SU-DHL-6 (cell line): ENCODE measurements at regions not wholly inside any gene's neighbourhood (a gene's known extent, or its start where the extent isn't known, plus 50 kb on each side); places are given as distances from the start of the nearest gene placed in this dataset.

Experiments used
- H2AFZ ChIP-seq: fragments of 200-600 bp; sonication (generic); 2 replicates; pipeline ENCODE4 v1.6.1; 2014; ENCODE audit warnings: low read depth, mild to moderate bottlenecking, moderate library complexity, mixed read lengths, antibody characterized with exemption, low read length; ENCODE audit not compliant: severe bottlenecking
- H3F3A ChIP-seq: fragments of 200-600 bp; shearing (Covaris generic); 2 replicates; pipeline ENCODE4 v1.6.0; 2016; ENCODE audit warnings: antibody characterized with exemption, mild to moderate bottlenecking; ENCODE audit not compliant: insufficient read depth
- H3K27ac ChIP-seq: fragments of 200-600 bp; sonication (generic); 2 replicates; pipeline ENCODE4 v1.5.1; 2016; ENCODE audit warnings: low read depth, mild to moderate bottlenecking, low read length, moderate library complexity, mixed read lengths
- H3K27me3 ChIP-seq: fragments of 200-600 bp; sonication (generic), shearing (Covaris generic); 2 replicates; pipeline ENCODE4 v1.6.0; 2014; ENCODE audit warnings: mild to moderate bottlenecking, low read length
- H3K36me3 ChIP-seq: fragments of 200-600 bp; sonication (generic); 2 replicates; pipeline ENCODE4 v1.6.1; 2014; ENCODE audit warnings: mild to moderate bottlenecking, low read length, mixed read lengths
- H3K4me2 ChIP-seq: fragments of 300-600, 200-600 bp; shearing (Covaris generic), sonication (generic); 2 replicates; pipeline ENCODE4 v1.6.0; 2014; ENCODE audit warnings: low read length, low read depth, mild to moderate bottlenecking; ENCODE audit not compliant: poor library complexity, severe bottlenecking
- H3K4me3 ChIP-seq: fragments of 200-600 bp; sonication (generic); 2 replicates; pipeline ENCODE4 v1.5.1; 2014; ENCODE audit warnings: antibody characterized with exemption, low read length, mild to moderate bottlenecking, mixed read lengths; ENCODE audit not compliant: insufficient read depth, poor library complexity, severe bottlenecking
- H3K79me2 ChIP-seq: fragments of 200-600 bp; sonication (generic); 2 replicates; pipeline ENCODE4 v1.6.1; 2014; ENCODE audit warnings: mild to moderate bottlenecking, low read length, moderate library complexity; ENCODE audit not compliant: insufficient read depth
- H3K9ac ChIP-seq: fragments of 200-600 bp; sonication (generic); 2 replicates; pipeline ENCODE4 v1.7.0; 2014; ENCODE audit warnings: mild to moderate bottlenecking, low read length
- H3K9me2 ChIP-seq: fragments of 200-600 bp; sonication (generic); replicated peaks from 2 replicates; pipeline ENCODE4 v1.6.1; 2014; ENCODE audit warnings: low read length; ENCODE audit not compliant: insufficient read depth
- H3K9me3 ChIP-seq: fragments of 200-600 bp; sonication (generic); 2 replicates; pipeline ENCODE4 v1.6.1; 2014; ENCODE audit warnings: low read length, mixed read lengths; ENCODE audit not compliant: insufficient read depth
- H4K20me1 ChIP-seq: fragments of 200-600 bp; sonication (generic); 2 replicates; pipeline ENCODE4 v1.6.1; 2014; ENCODE audit warnings: low read depth, mild to moderate bottlenecking, antibody characterized with exemption, low read length, moderate library complexity, mixed read lengths
- CTCF ChIP-seq: fragments of 200-600 bp; sonication (generic); IDR thresholded peaks from one replicate; pipeline ENCODE4 v1.5.1; 2017; ENCODE audit warnings: antibody characterized with exemption, mild to moderate bottlenecking, low read length, moderate library complexity; ENCODE audit not compliant: insufficient read depth, poor library complexity, severe bottlenecking
- EZH2phosphoT487 ChIP-seq: fragments of 200-600 bp; sonication (generic), shearing (Covaris generic); conservative IDR thresholded peaks from 2 replicates; pipeline ENCODE4 v1.6.1; 2018; ENCODE audit warnings: mild to moderate bottlenecking, antibody characterized with exemption, low read length, moderate library complexity, mixed read lengths

- Histone ChIP-seq H3K9me2 (no peaks in the 10 kb centered on the region), H3K36me3 (0 out of 2 replicates have a peak, but pooled peaks cover 2% of the 10 kb centered on the region), H4K20me1 (no peaks in the 10 kb centered on the region), H3K27me3 (no peaks in the 10 kb centered on the region), H3K9me3 (no peaks in the 10 kb centered on the region; the same call in 1 of the 2 replicates), H3K4me3 (no peak overlapping the region), H3F3A (no peaks in the 10 kb centered on the region), H2AFZ (no peak overlapping the region), H3K27ac (no peak overlapping the region), H3K4me2 (no peak overlapping the region), H3K9ac (no peak overlapping the region), H3K79me2 (no peaks in the 10 kb centered on the region)
- no peak for TF ChIP-seq EZH2phosphoT487
- no peak for TF ChIP-seq CTCF
Measured at GRCh38 chr3:161914703-161915417, 418.3 kb downstream of the OTOL1 start.

- Histone ChIP-seq H3K27me3 (no peaks in the 10 kb centered on the region), H3K27ac (no peak overlapping the region), H3K79me2 (no peaks in the 10 kb centered on the region), H3K36me3 (0 out of 2 replicates have a peak, but pooled peaks cover 2% of the 10 kb centered on the region), H3K9me3 (peaks cover 3% of the 10 kb centered on the region; the same call in 1 of the 2 replicates), H3K4me2 (no peak overlapping the region), H4K20me1 (no peaks in the 10 kb centered on the region), H3K9ac (no peak overlapping the region), H2AFZ (no peak overlapping the region), H3K9me2 (no peaks in the 10 kb centered on the region), H3F3A (no peaks in the 10 kb centered on the region), H3K4me3 (no peak overlapping the region)
- TF ChIP-seq CTCF (no peak), EZH2phosphoT487 (no peak)
Measured at GRCh38 chr3:161915418-161915750, 418.8 kb downstream of the OTOL1 start.

DNA sequence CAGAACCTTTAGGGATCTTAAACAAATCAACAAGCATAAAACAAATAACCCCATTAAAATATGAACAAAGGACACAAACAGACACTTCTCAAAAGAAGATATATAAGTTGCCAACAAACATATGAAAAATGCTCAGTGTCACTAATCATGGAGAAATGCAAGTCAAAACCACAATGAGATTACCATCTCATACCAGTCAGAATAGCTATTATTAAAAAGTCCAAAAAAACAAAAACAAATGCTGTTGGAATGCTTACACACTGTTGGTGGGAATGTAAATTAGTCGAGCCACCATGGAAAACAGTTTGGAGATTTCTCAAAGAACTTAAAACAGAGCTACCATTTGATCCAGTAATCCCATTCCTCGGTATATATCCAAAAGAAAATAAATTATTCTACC is 423.6 kb downstream of the OTOL1 start:
- Histone ChIP-seq H3F3A (no peaks in the 10 kb centered on the region), H4K20me1 (no peaks in the 10 kb centered on the region), H3K27ac (no peak overlapping the region), H3K79me2 (no peaks in the 10 kb centered on the region), H3K36me3 (0 out of 2 replicates have a peak, but pooled peaks cover 2% of the 10 kb centered on the region), H3K9me2 (no peaks in the 10 kb centered on the region), H3K9ac (no peak overlapping the region), H3K9me3 (peaks cover 7% of the 10 kb centered on the region; the same call in 1 of the 2 replicates), H3K4me3 (no peak overlapping the region), H3K4me2 (no peak overlapping the region), H3K27me3 (no peaks in the 10 kb centered on the region), H2AFZ (no peak overlapping the region)
- no peak for TF ChIP-seq EZH2phosphoT487
- TF ChIP-seq CTCF = no peak
